NCI-H748 treated with DMSO at 0.1 percent for 48 hours (cell line): ENCODE measurements at regions not wholly inside any gene's neighbourhood (a gene's known extent, or its start where the extent isn't known, plus 50 kb on each side); places are given as distances from the start of the nearest gene placed in this dataset.
"Not testable (repeated sequence)": the region's sequence is repeated elsewhere in the genome, so short reads cannot be mapped to it uniquely, and the experiment has no call there.

Source experiments
- DNase-seq: peaks from one replicate; lab custom pipeline; 2025; lab: John Stamatoyannopoulos, UW

DNA sequence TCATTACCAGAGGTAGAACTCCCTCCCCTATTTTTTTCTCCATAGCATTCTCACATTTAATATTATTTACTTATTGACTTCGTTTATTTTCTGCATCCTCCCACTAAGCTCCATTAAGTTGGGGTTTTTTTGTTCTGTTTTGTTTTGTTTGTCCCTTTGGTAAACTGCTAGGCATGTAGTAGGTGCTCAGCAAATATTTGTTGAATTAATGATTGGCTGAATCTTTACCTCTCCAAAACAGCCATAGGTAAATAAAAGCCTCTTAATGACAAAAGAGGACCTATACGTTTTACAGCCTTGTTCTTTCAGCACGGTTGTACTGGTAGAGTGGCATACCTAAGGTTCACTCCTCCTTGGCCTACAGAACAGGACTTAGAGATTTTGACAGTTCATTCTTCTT is 52.0 kb downstream of the PRORP start:
- DNase-seq, result no peak

DNA sequence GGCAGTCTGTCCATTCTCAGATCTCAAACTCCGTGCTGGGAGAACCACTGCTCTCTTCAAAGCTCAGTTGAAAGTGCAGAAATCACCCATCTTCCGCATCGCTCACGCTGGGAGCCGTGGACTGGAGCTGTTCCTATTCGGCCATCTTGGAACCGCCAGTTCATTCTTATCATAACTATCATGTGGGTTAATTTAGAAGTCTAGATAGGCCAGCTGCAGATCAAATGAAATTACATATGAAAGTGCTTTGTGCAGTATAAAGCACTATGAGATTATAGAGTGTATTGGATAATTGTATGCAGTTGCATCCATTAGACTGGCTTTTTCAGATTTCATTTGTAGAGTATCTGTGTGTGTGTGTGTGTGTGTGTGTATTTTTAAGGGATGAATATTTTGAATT is 57.8 kb downstream of the PRORP start:
- no peak for DNase-seq

GRCh38 chr14:35184891-35185290 is 62.5 kb downstream of the PRORP start:
- not testable (repeated sequence) for DNase-seq

DNA sequence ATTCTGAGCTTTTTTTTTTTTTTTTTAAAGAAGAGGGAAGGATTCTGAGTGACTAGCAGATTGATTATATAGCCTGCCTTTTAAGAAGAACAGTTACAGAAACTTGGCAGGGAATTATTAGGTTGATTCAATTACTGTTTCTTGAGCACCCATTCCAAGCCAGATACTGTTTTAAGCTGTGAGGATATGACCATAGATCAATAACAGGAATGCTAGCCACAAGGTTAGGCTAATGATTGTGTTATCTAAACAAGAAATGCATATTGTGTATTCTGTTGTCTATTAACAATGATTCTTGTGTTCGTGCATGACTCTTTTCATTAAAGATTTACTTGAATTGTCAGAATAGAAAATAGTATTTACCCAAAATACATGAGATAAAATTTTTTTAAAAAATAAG is 67.1 kb downstream of the PRORP start:
- DNase-seq, result no peak

DNA sequence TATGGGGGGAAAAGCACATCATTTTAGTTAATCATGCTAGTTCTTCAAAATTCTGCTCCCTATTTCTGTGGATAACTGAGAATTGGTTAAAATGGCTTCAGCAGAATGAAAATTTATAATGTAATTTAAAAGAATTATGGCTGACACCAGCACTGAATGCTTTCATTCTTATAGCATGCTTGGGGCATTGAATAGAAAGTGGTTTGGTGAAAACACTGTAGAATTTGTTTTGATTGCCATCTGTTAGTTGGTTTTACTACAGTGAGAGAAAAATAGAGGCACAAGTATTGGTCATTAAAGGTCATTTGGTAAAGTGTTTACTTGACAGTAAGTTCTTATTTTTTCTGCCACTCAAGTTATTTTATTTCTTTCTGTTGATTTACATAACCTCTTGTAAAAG is 70.8 kb downstream of the PRORP start:
- DNase-seq, result no peak

DNA sequence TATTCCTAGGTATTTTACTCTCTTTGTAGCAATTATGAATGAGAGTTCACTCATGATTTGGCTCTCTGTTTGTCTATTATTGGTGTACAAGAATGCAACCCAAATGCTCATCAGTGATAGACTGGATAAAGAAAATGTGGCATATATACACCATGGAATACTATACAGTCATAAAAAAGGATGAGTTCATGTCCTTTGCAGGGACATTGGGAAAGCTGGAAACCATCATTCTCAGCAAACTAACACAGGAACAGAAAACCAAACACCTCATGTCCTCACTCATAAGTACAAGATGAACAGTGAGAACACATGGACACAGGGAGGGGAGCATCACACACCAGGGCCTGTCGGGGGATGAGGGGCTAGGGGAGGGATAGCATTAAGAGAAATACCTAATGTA is 71.8 kb downstream of the PRORP start:
- DNase-seq, result not testable (repeated sequence)

DNA sequence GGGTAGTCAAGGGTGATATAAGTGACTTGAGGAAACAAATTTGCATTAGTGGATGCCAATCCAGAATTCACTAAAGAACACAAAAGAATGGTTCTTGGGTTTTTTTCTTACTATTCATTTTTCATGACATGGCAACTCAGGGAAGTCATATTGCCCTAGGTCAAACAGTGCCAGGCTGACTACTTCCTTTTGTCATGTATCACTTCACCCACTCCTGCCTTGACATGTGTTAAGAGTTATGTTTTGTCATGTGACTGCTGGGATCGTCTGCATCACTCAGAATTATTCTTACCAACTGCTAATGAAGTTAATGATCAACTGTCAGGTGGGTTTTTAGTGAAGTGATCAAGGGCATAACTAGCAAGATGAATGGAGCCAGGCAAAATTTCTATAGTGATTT is 74.2 kb downstream of the PRORP start:
- DNase-seq, result no peak

GRCh38 chr14:35197015-35197414 is 74.7 kb downstream of the PRORP start:
- no peak for DNase-seq

DNA sequence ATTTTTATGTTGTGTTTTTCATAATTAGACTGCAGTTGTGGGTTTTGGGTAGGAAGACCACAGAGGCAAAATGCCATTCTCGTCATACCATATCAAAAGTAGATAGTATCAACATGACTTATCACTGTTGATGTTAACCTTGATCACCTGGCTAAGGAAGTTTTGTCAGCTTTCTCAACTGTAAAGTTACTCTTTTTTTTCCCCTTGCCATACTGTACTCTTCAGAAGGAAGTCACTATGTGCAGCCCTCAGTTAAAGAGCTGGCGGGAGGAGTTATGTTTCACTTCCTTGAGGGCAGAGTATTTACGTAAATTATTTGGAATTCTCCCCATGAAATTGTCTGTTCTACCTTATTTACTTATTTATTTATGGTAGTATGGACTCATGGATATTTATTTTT is 78.7 kb downstream of the PRORP start:
- DNase-seq, result no peak

GRCh38 chr14:35202195-35202594 is 79.8 kb downstream of the PRORP start:
- DNase-seq, result no peak

DNA sequence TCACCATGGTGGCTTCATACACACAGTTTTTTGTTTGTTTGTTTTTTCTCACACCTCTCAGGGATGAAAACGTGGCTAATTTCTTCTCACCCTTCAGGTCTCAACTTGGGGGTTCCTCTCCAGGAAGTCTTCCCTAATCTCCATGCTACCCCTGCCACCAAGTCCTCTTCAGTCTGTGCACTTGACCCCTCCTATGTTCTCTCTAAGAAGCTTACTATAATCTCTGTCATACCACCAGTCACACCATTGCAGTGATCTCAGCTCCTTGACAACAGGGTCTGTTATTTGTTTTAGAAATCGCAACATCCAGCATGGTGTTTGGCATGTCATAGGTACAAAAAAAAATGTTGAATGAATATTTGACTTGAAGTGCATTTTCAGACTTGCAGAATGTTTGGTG is 83.4 kb downstream of the PRORP start:
- DNase-seq, result no peak

DNA sequence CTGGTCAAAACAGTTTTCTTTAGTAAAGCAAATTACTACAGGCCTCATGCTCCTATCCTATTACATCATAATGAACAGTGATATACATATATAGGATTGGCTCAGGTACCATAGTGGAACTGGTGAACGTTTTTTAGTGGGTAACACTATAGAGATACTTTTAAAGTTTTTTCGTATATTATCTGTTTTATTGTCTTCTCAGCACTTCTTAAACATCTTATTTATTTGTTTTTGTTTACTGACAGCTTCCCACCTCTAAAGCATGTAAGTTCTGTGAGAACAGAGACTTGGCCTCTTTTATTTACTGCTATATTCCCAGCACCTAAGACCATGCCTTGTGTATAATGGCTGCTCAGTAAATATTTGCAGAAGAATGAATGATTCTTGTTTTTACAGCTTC is 81.1 kb upstream of the PSMA6 start:
- DNase-seq, result no peak

DNA sequence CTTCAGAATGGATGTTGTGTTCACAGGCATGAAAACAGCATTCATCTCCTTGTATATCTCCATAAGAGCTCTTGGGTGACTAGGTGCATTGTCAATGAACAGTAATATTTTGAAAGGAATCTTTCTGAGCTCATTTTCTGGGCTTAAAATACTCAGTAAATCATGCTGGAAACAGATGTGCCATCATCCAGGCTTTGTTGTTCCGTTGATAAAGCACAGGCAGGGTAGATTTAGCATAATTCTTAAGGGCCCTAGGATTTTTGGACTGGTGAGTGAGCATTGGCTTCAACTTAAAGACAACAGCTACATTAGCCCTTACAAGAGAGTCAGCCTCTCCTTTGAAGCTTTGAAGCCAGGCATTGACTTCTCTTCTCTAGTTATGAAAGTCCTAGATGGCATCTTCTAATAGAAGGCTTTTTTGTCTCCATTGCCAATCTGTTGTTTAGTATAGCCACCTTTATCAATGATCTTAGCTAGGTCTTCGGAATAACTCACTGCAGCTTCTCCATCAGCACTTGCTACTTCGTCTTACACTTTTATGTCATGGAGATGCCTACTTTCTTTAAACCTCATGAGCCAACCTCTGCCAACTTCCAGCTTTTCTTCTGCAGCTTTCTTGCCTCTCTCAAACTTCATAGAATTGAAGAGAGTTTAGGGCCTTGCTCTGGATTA is 79.6 kb upstream of the PSMA6 start:
- no peak for DNase-seq

- DNase-seq, result no peak
Observed at GRCh38 chr14:35213143-35213788, 78.9 kb upstream of the PSMA6 start.

- DNase-seq, result no peak
Observed at GRCh38 chr14:35213869-35214387, 78.3 kb upstream of the PSMA6 start.

DNA sequence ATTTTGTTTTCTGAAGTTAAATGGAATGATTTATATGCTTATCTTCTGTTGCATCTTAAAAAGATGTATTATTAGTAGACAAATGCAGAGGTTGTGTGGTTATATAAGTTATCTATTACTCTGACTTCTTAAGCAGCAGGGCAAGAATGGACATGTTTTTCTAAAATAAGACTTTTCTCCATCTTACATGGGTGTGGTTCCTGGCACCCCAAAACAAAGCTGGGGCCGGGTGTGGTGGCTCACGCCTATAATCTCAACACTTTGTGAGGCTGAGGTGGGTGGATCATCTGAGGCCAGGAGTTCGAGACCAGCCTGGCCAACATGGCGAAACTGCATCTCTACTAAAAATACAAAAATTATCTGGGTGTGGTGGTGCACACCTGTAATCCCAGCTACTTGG is 77.8 kb upstream of the PSMA6 start:
- not testable (repeated sequence) for DNase-seq

GRCh38 chr14:35215110-35215813 is 76.9 kb upstream of the PSMA6 start:
- DNase-seq, result no peak

DNA sequence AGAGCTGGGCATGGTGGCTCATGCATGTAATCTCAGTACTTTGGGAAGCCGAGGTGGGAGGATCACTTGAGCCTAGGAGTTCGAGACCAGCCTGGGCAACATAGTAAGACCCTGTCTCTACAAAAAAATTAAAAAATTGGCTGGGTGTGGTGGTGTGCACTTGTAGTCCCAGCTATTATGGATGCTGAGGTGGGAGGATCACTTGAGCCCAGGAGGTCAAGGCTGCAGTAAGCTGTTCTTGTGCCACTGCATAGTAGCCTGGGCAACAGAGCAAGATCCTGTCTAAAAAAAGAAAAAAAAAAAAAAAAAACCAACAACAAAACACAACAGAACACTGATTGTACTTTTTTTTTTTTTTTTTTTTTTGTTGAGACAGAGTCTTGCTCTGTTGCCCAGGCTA is 74.0 kb upstream of the PSMA6 start:
- not testable (repeated sequence) for DNase-seq

- DNase-seq, result no peak
Observed at GRCh38 chr14:35218963-35219362, 73.2 kb upstream of the PSMA6 start.

GRCh38 chr14:35220027-35220676 is 72.0 kb upstream of the PSMA6 start:
- DNase-seq, result no peak

DNA sequence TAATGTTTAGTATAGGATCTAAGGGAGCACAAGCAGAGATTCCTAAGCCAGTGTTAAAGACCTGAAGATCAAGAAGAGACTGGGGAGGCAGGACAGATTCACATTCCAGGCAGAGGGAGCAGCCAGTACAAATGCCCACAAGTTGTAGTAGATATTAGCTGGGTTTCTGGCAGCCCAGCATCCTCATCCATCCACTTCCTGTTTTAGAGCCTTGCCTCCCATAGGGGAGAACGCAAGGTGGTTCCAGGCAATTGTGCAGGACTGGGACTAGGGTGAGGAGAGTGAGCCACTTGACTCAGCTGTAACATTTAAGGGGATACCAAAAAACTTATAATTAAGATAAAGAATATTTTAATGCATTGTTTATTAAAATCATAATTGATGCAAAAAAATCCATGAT is 71.3 kb upstream of the PSMA6 start:
- DNase-seq, result no peak

- no peak for DNase-seq
Observed at GRCh38 chr14:35221462-35221861, 70.7 kb upstream of the PSMA6 start.

- no peak for DNase-seq
Observed at GRCh38 chr14:35222324-35222723, 69.9 kb upstream of the PSMA6 start.
